Heart left ventricle (tissue), 16 donors: ENCODE measurements at regions not wholly inside any gene's neighbourhood (a gene's known extent, or its start where the extent isn't known, plus 50 kb on each side); places are given as distances from the start of the nearest gene placed in this dataset.

Source experiments
- ATAC-seq, 4 donors: fragments of 200-7000 bp; cut with Tn5 transposase; one replicate each; pipeline ENCODE4 v1.9.1; 2020 to 2022; ENCODE audit warnings: moderate library complexity in 4 of 4, mild to moderate bottlenecking in 3 of 4, moderate number of reproducible peaks in 1 of 4
- DNase-seq, 5 donors: peaks; one replicate each; pipeline ENCODE4 v3.0.0-alpha.2; 2020
- H3K27ac ChIP-seq, 12 donors: fragments of 200-600 bp; sonication (generic) in 4 of 12; one replicate each; pipeline versions ENCODE4 v1.5.0 to v1.8.0; 2016 to 2022; ENCODE audit warnings: mild to moderate bottlenecking in 2 of 12
- H3K27me3 ChIP-seq, 9 donors: fragments of 200-600 bp; sonication (generic) in 2 of 9; one replicate each; pipeline versions ENCODE4 v1.5.1 to v1.8.0; 2016 to 2022; ENCODE audit warnings: mild to moderate bottlenecking in 3 of 9
- H3K36me3 ChIP-seq, 9 donors: fragments of 200-600 bp; sonication (generic) in 2 of 9; one replicate each; pipeline versions ENCODE4 v1.5.0 to v1.8.0; 2018 to 2022; ENCODE audit warnings: mild to moderate bottlenecking in 2 of 9
- H3K4me1 ChIP-seq, 12 donors: fragments of 200-600 bp; sonication (generic) in 4 of 12; one replicate each; pipeline versions ENCODE4 v1.5.0 to v1.8.0; 2016 to 2022; ENCODE audit warnings: mild to moderate bottlenecking in 3 of 12
- H3K4me3 ChIP-seq, 12 donors: fragments of 200-600 bp; sonication (generic) in 4 of 12; one replicate each; pipeline versions ENCODE4 v1.5.0 to v1.8.0; 2017 to 2022; ENCODE audit warnings: mild to moderate bottlenecking in 9 of 12, moderate library complexity in 4 of 12
- H3K9me3 ChIP-seq, 12 donors: fragments of 200-600 bp; sonication (generic) in 4 of 12; one replicate each; pipeline versions ENCODE4 v1.5.0 to v1.8.0; 2016 to 2022; ENCODE audit warnings: mild to moderate bottlenecking in 1 of 12
- CTCF ChIP-seq, 12 donors: fragments of 200-600 bp; sonication (generic) in 4 of 12; IDR thresholded peaks; one replicate each; pipeline versions ENCODE4 v1.5.0 to v1.8.0; 2018 to 2022; ENCODE audit warnings: antibody characterized with exemption in 12 of 12, mild to moderate bottlenecking in 5 of 12
- POLR2A ChIP-seq, 2 donors: fragments of 450-650 bp; IDR thresholded peaks; one replicate each; pipeline ENCODE4 v1.6.1; 2017; ENCODE audit warnings: antibody characterized with exemption in 2 of 2, mild to moderate bottlenecking in 2 of 2, moderate library complexity in 2 of 2
- WGBS, 4 donors: extraction: QIAGEN DNeasy Blood & Tissue Kit in 2 of 4; methylation state at CpG; one replicate each; pipeline versions ENCODE4 v1.1.5 to v1.1.7; 2013 to 2018; 5-methylcytosine and 5-hydroxymethylcytosine counted together
- intact Hi-C, 10 donors: fragments of 100-400 bp; cut with DNase I; formaldehyde crosslinking; loops; one replicate each; pipeline versions ENCODE4 v1.11.1 to v1.14.2; 2022
- donor health status: ischemic (EF 13 %, LVEDD 7.1; RV severe dilation, severe dysfunction).
- donor health status: healthy with polysubstance abuse.
- donor health status: DM: no; HTN: yes; CAD: no.
- donor health status: DM: no; HTN: no; CAD: no.
- donor health status: ischemic (EF 25% LVEDD 6.9; RV normal size, moderate dysfunction).
- donor health status: ischemic (EF 25% LVEDD 5.7; RV mildly dilated, moderate dysfunction).
- donor health status: healthy.
- donor health status: DM: yes; HTN: yes; CAD: no.
- donor health status: ischemic (EF 35%, LVEDD 5.7; RV mildly dilated, moderate dysfunction).
- donor health status: nonischemic (EF 11% LVEDD 7.7; RV severe dilation, severe dysfunction).
- donor health status: DM: yes; HTN: yes; CAD: no.
- donor health status: PGD.
- donor health status: ischemic (EF 29% LVEDD 5.4; RV normal size, mild dysfunction).
- donor health status: nonischemic (EF 23%, LVEDD 6.1; RV moderate dilation, normal function).

- intact Hi-C loops, result no loop called here
- Histone ChIP-seq H3K4me1 (no peaks in the 10 kb centered on the region), H3K27ac (no peak overlapping the region), H3K27me3 (no peaks in the 10 kb centered on the region), H3K4me3 (no peak overlapping the region), H3K36me3 (no peaks in the 10 kb centered on the region), H3K9me3 (no peaks in the 10 kb centered on the region)
- 66 to 74% (median 72%) methylated on average over 3 of the region's 3 CpGs for WGBS, 4 donors
- no peak for ATAC-seq
- TF ChIP-seq CTCF (IDR thresholded peaks at IDR 0.05), result no peak
- no peak for TF ChIP-seq POLR2A (IDR thresholded peaks at IDR 0.05)
- DNase-seq, result no peak
Measured at GRCh38 chr16:72475688-72476087, 303.7 kb upstream of the PMFBP1 start.

DNA sequence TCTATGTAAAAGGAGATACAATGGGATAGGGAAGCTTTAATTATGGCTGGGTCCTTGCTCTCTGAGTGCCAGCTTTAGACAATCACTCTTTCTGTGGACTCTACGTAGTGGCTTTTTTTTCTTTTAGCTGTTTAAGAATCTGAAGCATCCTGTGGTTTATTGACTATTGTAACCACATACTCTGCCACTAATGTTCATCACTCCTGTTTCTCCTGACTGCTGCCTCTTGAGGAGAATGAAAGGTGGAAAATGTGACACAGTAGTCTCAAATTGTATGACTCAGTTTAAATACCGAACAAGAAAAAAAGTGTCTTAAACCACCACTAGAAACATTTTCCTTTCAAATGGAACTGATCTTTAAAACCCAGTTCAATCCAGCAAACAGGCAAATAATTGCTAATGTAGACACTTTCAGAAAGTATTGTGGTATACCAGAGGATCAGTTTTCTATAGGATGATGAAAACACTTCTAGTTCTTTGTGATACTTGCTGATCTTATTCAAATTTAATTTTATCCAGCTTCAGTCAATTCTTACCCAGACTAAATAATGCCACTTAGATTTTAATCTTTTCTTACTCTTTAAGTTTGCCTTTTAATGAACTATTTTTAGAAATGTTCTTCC is 302.7 kb upstream of the PMFBP1 start:
- no peak for DNase-seq
- no peaks in the 10 kb centered on the region for H3K4me1 ChIP-seq
- no peak overlapping the region for H3K27ac ChIP-seq
- no peak for TF ChIP-seq CTCF (IDR thresholded peaks at IDR 0.05)
- TF ChIP-seq POLR2A (IDR thresholded peaks at IDR 0.05), result no peak
- no peaks in the 10 kb centered on the region for H3K9me3 ChIP-seq
- 78 to 87% (median 81%) methylated on average over 2 of the region's 2 CpGs for WGBS, 4 donors
- ATAC-seq, result no peak
- H3K36me3 ChIP-seq, result no peaks in the 10 kb centered on the region
- no peaks in the 10 kb centered on the region for H3K27me3 ChIP-seq
- intact Hi-C loops, result no loop called here
- no peak overlapping the region for H3K4me3 ChIP-seq

GRCh38 chr16:72473631-72474030 is 301.7 kb upstream of the PMFBP1 start:
- no peaks in the 10 kb centered on the region for H3K9me3 ChIP-seq
- no peak overlapping the region for H3K4me3 ChIP-seq
- WGBS, 4 donors, result 94 to 99% (median 96%) methylated on average over 1 of the region's 1 CpG
- no peaks in the 10 kb centered on the region for H3K4me1 ChIP-seq
- no peaks in the 10 kb centered on the region for H3K36me3 ChIP-seq
- DNase-seq (no peak), ATAC-seq (no peak)
- TF ChIP-seq POLR2A (IDR thresholded peaks at IDR 0.05) (no peak), CTCF (IDR thresholded peaks at IDR 0.05) (no peak)
- H3K27me3 ChIP-seq, result no peaks in the 10 kb centered on the region
- intact Hi-C loops, result no loop called here
- no peak overlapping the region for H3K27ac ChIP-seq

DNA sequence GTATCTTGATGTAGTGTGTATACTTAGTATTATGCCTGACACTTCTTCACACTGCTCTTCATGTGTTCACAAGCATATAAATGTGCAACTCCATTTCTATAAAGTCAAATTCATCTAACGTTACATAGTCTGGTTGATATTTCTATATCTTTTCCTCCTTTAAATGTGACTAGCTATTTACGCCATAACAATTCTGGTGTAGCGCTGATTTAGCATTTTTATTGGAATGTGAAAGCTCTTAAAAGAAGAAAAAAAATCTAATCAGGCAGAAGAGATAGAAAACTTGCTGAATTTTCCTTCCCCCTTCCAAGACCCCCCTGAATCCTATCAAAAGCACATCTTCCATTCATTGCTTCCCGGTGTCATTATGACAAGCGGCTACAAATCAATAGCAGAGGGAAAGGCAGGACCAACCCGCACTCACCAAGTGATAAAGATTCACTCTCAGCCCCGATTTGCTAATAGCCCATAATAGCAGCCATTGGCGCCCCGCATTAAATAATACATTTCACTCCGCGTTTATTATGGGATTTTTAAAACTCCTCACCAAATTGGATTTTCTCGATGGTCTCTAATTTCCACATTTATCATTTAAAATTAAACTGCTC is 299.5 kb upstream of the PMFBP1 start:
- intact Hi-C loops, result no loop called here
- 95 to 96% (median 96%) methylated on average over 12 of the region's 12 CpGs for WGBS, 4 donors
- Histone ChIP-seq H3K36me3 (no peaks in the 10 kb centered on the region), H3K27ac (no peak overlapping the region), H3K27me3 (no peaks in the 10 kb centered on the region), H3K4me3 (no peak overlapping the region), H3K4me1 (no peaks in the 10 kb centered on the region), H3K9me3 (no peaks in the 10 kb centered on the region)
- ATAC-seq (no peak), DNase-seq (no peak)
- TF ChIP-seq POLR2A (IDR thresholded peaks at IDR 0.05), result no peak

DNA sequence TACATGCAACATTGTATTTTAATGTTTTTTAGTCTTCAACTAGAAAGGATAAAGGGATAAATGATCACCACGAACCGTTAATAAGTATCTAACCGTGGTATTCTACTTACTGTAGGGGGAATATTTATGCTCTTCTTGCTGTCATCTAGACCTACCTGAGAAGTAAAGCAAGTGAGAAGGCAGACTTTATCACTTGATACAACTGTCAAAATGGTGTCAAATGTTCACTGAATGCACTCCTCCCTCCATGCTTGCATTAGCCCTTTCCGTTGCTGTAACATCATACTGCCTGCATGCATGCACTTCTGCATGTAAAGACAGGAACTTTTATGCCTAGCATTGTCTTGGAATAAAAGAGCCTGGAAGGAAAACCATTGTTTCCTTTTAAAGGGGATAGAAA is 298.6 kb upstream of the PMFBP1 start:
- 86 to 89% (median 87%) methylated on average over 4 of the region's 4 CpGs for WGBS, 4 donors
- H3K4me3 ChIP-seq, result no peak overlapping the region
- TF ChIP-seq POLR2A (IDR thresholded peaks at IDR 0.05) (no peak), CTCF (IDR thresholded peaks at IDR 0.05) (no peak)

More for the DNA sequence above, 298.6 kb upstream of the PMFBP1 start:
- no peaks in the 10 kb centered on the region for H3K4me1 ChIP-seq
- H3K27ac ChIP-seq, result no peak overlapping the region
- DNase-seq, result no peak
- no peak for ATAC-seq
- no peaks in the 10 kb centered on the region for H3K9me3 ChIP-seq
- H3K27me3 ChIP-seq, result no peaks in the 10 kb centered on the region
- no peaks in the 10 kb centered on the region for H3K36me3 ChIP-seq
- intact Hi-C loops, result no loop called here
